GM12878 (cell line): ENCODE measurements at regions not wholly inside any gene's neighbourhood (a gene's known extent, or its start where the extent isn't known, plus 50 kb on each side); places are given as distances from the start of the nearest gene placed in this dataset.

Experiments
- ATAC-seq: fragments of 200-7000 bp; cut with Tn5 transposase; 3 replicates; pipeline ENCODE4 v1.9.1; 2020; ENCODE audit warnings: mild to moderate bottlenecking, moderate library complexity
- BruUV-seq: library from RNA; stranded (reverse); fragments of 400-500 nt; replicated peaks from 2 replicates; lab custom pipeline; 2021; lab: Mats Ljungman, UMichigan
- CTCF ChIA-PET: fragments of 300-600 bp; sonication (Branson Sonifier 250); formaldehyde crosslinking; extraction: SDS; loops from one replicate; lab custom pipeline; 2021; ENCODE audit warnings: inconsistent platforms; lab: Yijun Ruan, JAX
- POLR2A ChIA-PET: fragments of 350-600 bp; formaldehyde crosslinking; extraction: SDS; loops from one replicate; lab custom pipeline; 2021; ENCODE audit warnings: inconsistent platforms; lab: Charles Lee
- RAD21 ChIA-PET: fragments of 300-600 bp; sonication (Branson Sonifier 250); formaldehyde crosslinking; loops from one replicate; lab custom pipeline; 2023; ENCODE audit warnings: antibody characterized with exemption; ENCODE audit not compliant: unreplicated experiment; lab: Charles Lee
- SMC1A ChIA-PET: fragments of 300-600 bp; sonication (Branson Sonifier 250); formaldehyde crosslinking; loops from one replicate; lab custom pipeline; 2023; ENCODE audit not compliant: unreplicated experiment, uncharacterized antibody; lab: Charles Lee
- DNase-seq: peaks from one replicate; pipeline ENCODE4 v3.0.0-alpha.2; 2011; ENCODE audit warnings: low read depth, low spot score
- FAIRE-seq: peaks from 3 replicates; lab custom pipeline; 2011; peaks lifted over from hg19 to GRCh38; lab: Jason Lieb, UNC
- H2AFZ ChIP-seq: 2 replicates; pipeline ENCODE4 v1.6.0; 2011; ENCODE audit warnings: low read depth, low read length, control low read depth; ENCODE audit not compliant: control insufficient read depth
- H3K27ac ChIP-seq: 2 replicates; pipeline ENCODE4 v1.5.1; 2011; ENCODE audit warnings: control low read depth; ENCODE audit not compliant: control insufficient read depth, insufficient read depth
- H3K27me3 ChIP-seq, 2 experiments: replicated peaks in 1 of 2; 2 replicates each; pipeline versions ENCODE4 v1.6.0 to v1.6.1; 2011; ENCODE audit warnings: low read length in 1 of 2; ENCODE audit not compliant: control insufficient read depth in 2 of 2, insufficient read depth in 2 of 2
- H3K36me3 ChIP-seq, 2 experiments: 2 replicates each; pipeline ENCODE4 v1.5.1; 2011; ENCODE audit warnings: low read length in 1 of 2; ENCODE audit not compliant: control insufficient read depth in 2 of 2, insufficient read depth in 2 of 2
- H3K4me1 ChIP-seq: 2 replicates; pipeline ENCODE4 v1.6.1; 2011; ENCODE audit warnings: mild to moderate bottlenecking, low read length, moderate library complexity, mixed read lengths; ENCODE audit not compliant: control insufficient read depth, insufficient read depth
- H3K4me2 ChIP-seq: 2 replicates; pipeline ENCODE4 v1.6.0; 2011; ENCODE audit warnings: control low read depth; ENCODE audit not compliant: control insufficient read depth, insufficient read depth
- H3K4me3 ChIP-seq: fragments of 200-600 bp; sonication (generic); 2 replicates; pipeline ENCODE4 v1.5.1; 2016
- H3K79me2 ChIP-seq: 2 replicates; pipeline ENCODE4 v1.6.0; 2011; ENCODE audit warnings: low read length; ENCODE audit not compliant: control insufficient read depth, insufficient read depth
- H3K9ac ChIP-seq: 2 replicates; pipeline ENCODE4 v1.8.0; 2011; ENCODE audit warnings: low read length, control low read depth, mixed read lengths; ENCODE audit not compliant: control insufficient read depth, insufficient read depth
- H3K9me3 ChIP-seq: replicated peaks from 3 replicates; pipeline ENCODE4 v1.5.1; 2011; ENCODE audit warnings: mild to moderate bottlenecking, low read length; ENCODE audit not compliant: control insufficient read depth, insufficient read depth
- H4K20me1 ChIP-seq: 2 replicates; pipeline ENCODE4 v1.6.0; 2011; ENCODE audit not compliant: control insufficient read depth, insufficient read depth
- BCL3 ChIP-seq: IDR thresholded peaks from 2 replicates; pipeline ENCODE4 v1.6.1; 2011; ENCODE audit warnings: borderline replicate concordance, low read depth, mild to moderate bottlenecking, moderate library complexity, low read length; ENCODE audit not compliant: insufficient read depth, poor library complexity, severe bottlenecking
- CREB1 ChIP-seq: IDR thresholded peaks from 2 replicates; pipeline ENCODE4 v1.6.1; 2012; ENCODE audit warnings: low read depth, mild to moderate bottlenecking, inconsistent platforms
- NR2C1 ChIP-seq: fragments of 450-650 bp; IDR thresholded peaks from 2 replicates; pipeline ENCODE4 v1.6.1; 2017; ENCODE audit warnings: antibody characterized with exemption, mild to moderate bottlenecking, moderate library complexity
- RAD21 ChIP-seq: IDR thresholded peaks from 2 replicates; pipeline ENCODE4 v1.6.1; 2011; ENCODE audit warnings: mild to moderate bottlenecking, low read depth, low read length, moderate library complexity; ENCODE audit not compliant: insufficient read depth
- RB1 ChIP-seq: fragments of 450-650 bp; formaldehyde crosslinking; IDR thresholded peaks from 2 replicates; pipeline ENCODE4 v1.6.1; 2017; ENCODE audit warnings: mild to moderate bottlenecking, borderline replicate concordance
- SPI1 ChIP-seq: IDR thresholded peaks from 2 replicates; pipeline ENCODE4 v1.6.1; 2011; ENCODE audit warnings: low read depth, mild to moderate bottlenecking, low read length, moderate library complexity, borderline replicate concordance; ENCODE audit not compliant: insufficient read depth
- SUZ12 ChIP-seq: fragments of 200-600 bp; sonication (generic); IDR thresholded peaks from one replicate; pipeline ENCODE4 v1.6.1; 2018; ENCODE audit warnings: antibody characterized with exemption, mild to moderate bottlenecking; ENCODE audit not compliant: unreplicated experiment
- TAF1 ChIP-seq: IDR thresholded peaks from 2 replicates; pipeline ENCODE4 v1.6.1; 2011; ENCODE audit warnings: mild to moderate bottlenecking, low read depth, low read length, borderline replicate concordance
- WGBS: methylation state at CpG from one replicate; pipeline ENCODE4 v1.1.6; 2016; ENCODE audit warnings: low lambda C conversion rate; ENCODE audit not compliant: insufficient replicate concordance, insufficient coverage; ENCODE audit errors: missing lambda C conversion rate; 5-methylcytosine and 5-hydroxymethylcytosine counted together
- in situ Hi-C: fragments of 300-500 bp; cut with MboI; formaldehyde crosslinking; loops from 9 replicates; pipeline ENCODE4 v1.14.3; 2018; ENCODE audit warnings: mixed read lengths
- intact Hi-C: fragments of 100-400 bp; cut with micrococcal nuclease; formaldehyde crosslinking; loops from one replicate; pipeline ENCODE4 v1.14.2; 2022; ENCODE audit not compliant: unreplicated experiment

GRCh38 chr17:36768394-36768793 lies 167.0 kb downstream of the MRM1 start:
- peak; percentile 25; the same call in 1 of the 3 replicates for ATAC-seq
- ChIA-PET RAD21 (no interaction called here), SMC1A (no interaction called here), CTCF (interaction anchor here (0.6 to 0.8 kb wide), 2 partner anchors 279 to 607 kb away, joined by 3 to 6 read pairs; partner anchors contain the start of gene C17orf78), POLR2A (no interaction called here)
- H3K27me3 ChIP-seq: peaks cover 3 to 5% of the 10 kb centered on the region in 2 experiments; a peak in 3 of 4 replicates
- H4K20me1 ChIP-seq: no peaks in the 10 kb centered on the region
- H3K27ac ChIP-seq: no peak overlapping the region
- WGBS: 50% methylated on average over 10 of the region's 13 CpGs
- intact Hi-C loops (no loop called here), in situ Hi-C loops (no loop called here)
- H3K4me1 ChIP-seq: no peaks in the 10 kb centered on the region; the same call in 1 of the 2 replicates
- no peak overlapping the region for H3K9ac ChIP-seq
- no peak for TF ChIP-seq RB1
- TF ChIP-seq NR2C1: no peak
- 0 out of 2 replicates have a peak, but pooled peaks have one; percentile 13 for TF ChIP-seq RAD21
- no peak for TF ChIP-seq TAF1
- no peak for TF ChIP-seq CREB1
- no peak for TF ChIP-seq SPI1
- TF ChIP-seq SUZ12: no peak
- no peak for TF ChIP-seq BCL3
- no peak for DNase-seq
- no TSS peak for BruUV-seq
- H3K36me3 ChIP-seq: no peaks in the 10 kb centered on the region
- no peak for FAIRE-seq
- H3K79me2 ChIP-seq: no peaks in the 10 kb centered on the region
- no peak overlapping the region for H3K4me2 ChIP-seq
- no peak overlapping the region for H2AFZ ChIP-seq
- H3K4me3 ChIP-seq: no peak overlapping the region
- H3K9me3 ChIP-seq: no peaks in the 10 kb centered on the region
